H54 (cell line): ENCODE measurements at regions not wholly inside any gene's neighbourhood (a gene's known extent, or its start where the extent isn't known, plus 50 kb on each side); places are given as distances from the start of the nearest gene placed in this dataset.

Experiments used
- DNase-seq: peaks from one replicate; pipeline ENCODE4 v3.0.0; 2011; ENCODE audit warnings: low spot score, mixed read lengths; ENCODE audit not compliant: insufficient read length
- FAIRE-seq: peaks from 3 replicates; lab custom pipeline; 2011; peaks lifted over from hg19 to GRCh38; lab: Jason Lieb, UNC
- POLR2A ChIP-seq: IDR thresholded peaks from 2 replicates; pipeline ENCODE4 v1.6.1; 2011; ENCODE audit warnings: low read depth, mild to moderate bottlenecking, low read length

GRCh38 chr12:46462641-46463355 lies 90.2 kb upstream of the SLC38A2 start:
- no peak for DNase-seq
- FAIRE-seq, result no peak
- no peak for TF ChIP-seq POLR2A

- DNase-seq (no peak), FAIRE-seq (no peak)
- TF ChIP-seq POLR2A, result no peak
Observed at GRCh38 chr12:46461907-46462640, 89.5 kb upstream of the SLC38A2 start.

- no peak for FAIRE-seq
Observed at GRCh38 chr12:46461459-46461858, 88.9 kb upstream of the SLC38A2 start.

GRCh38 chr12:46460682-46461210 lies 88.2 kb upstream of the SLC38A2 start:
- FAIRE-seq, result peak; percentile 66
- no peak for TF ChIP-seq POLR2A
- DNase-seq, result no peak

More at GRCh38 chr12:46461459-46461858, 88.9 kb upstream of the SLC38A2 start:
- DNase-seq, result no peak
- no peak for TF ChIP-seq POLR2A

GRCh38 chr12:46459861-46460545 lies 87.4 kb upstream of the SLC38A2 start:
- no peak for DNase-seq
- TF ChIP-seq POLR2A, result no peak
- no peak for FAIRE-seq

- FAIRE-seq (peak; percentile 43), DNase-seq (no peak)
- no peak for TF ChIP-seq POLR2A
Observed at GRCh38 chr12:46459111-46459510, 86.5 kb upstream of the SLC38A2 start.

GRCh38 chr12:46458500-46459102 lies 86.0 kb upstream of the SLC38A2 start:
- no peak for TF ChIP-seq POLR2A
- FAIRE-seq, result no peak
- no peak for DNase-seq

- TF ChIP-seq POLR2A, result no peak
- FAIRE-seq, result no peak
- DNase-seq, result no peak
Observed at GRCh38 chr12:46457958-46458357, 85.4 kb upstream of the SLC38A2 start.

- DNase-seq (no peak), FAIRE-seq (peak; percentile 15)
- no peak for TF ChIP-seq POLR2A
Observed at GRCh38 chr12:46456356-46457334, 84.1 kb upstream of the SLC38A2 start.

- FAIRE-seq, result peak; percentile 78
- no peak for TF ChIP-seq POLR2A
- DNase-seq, result no peak
Observed at GRCh38 chr12:46455648-46456352, 83.2 kb upstream of the SLC38A2 start.

GRCh38 chr12:46454981-46455380 lies 82.4 kb upstream of the SLC38A2 start:
- TF ChIP-seq POLR2A, result no peak
- FAIRE-seq, result no peak
- DNase-seq, result no peak

GRCh38 chr12:46453428-46453827 lies 80.9 kb upstream of the SLC38A2 start:
- no peak for TF ChIP-seq POLR2A
- FAIRE-seq (no peak), DNase-seq (no peak)
